ENCODE measurements at regions not wholly inside any gene's neighbourhood (a gene's known extent, or its start where the extent isn't known, plus 50 kb on each side); places are given as distances from the start of the nearest gene placed in this dataset.
"Not testable (repeated sequence)": the region's sequence is repeated elsewhere in the genome, so short reads cannot be mapped to it uniquely, and the experiment has no call there.

DNA sequence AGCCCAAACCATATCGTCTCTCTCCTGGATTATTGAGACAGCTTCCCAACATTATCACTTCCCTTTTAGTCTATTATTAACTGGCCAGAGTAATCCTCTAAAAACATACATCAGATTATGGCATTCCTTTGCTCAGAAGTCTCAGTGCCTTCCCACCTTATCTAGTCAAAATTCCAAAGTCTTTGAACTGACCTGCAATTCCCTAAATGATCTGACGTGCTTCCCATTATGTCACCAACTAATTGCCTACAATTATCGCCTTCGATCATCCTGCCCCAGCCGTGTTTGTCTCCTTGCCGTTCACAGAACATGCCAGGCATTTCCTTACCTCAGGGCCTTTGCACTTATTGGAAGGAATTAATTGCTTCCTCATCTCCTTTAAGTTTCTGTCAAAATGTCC, 332.4 kb downstream of the IRS1 start:
- DNase-seq = no peak

GRCh38 chr2:226466589-226466988, 333.0 kb downstream of the IRS1 start:
- DNase-seq = no peak

GRCh38 chr2:226466124-226466523, 333.5 kb downstream of the IRS1 start:
- no peak for DNase-seq

GRCh38 chr2:226464380-226464779, 335.2 kb downstream of the IRS1 start:
- DNase-seq = no peak

DNA sequence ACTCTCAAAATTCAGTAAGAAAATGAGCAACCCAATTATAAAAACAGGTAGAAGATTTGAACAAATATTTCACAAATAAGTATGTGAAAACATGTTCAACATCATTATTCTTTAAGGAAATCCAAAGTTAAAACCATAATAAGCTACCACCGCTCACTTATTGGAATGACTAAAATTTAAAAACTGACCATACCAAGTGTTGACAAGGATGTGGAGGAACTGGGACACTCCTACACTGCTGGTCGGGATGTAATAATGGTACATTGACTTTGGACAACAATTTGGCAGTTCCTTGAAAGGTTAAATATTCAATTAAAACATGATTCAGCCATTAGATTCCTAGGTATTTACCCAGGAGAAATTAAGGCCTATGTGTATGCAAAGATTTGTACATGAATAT, 336.5 kb downstream of the IRS1 start:
- DNase-seq = no peak

DNA sequence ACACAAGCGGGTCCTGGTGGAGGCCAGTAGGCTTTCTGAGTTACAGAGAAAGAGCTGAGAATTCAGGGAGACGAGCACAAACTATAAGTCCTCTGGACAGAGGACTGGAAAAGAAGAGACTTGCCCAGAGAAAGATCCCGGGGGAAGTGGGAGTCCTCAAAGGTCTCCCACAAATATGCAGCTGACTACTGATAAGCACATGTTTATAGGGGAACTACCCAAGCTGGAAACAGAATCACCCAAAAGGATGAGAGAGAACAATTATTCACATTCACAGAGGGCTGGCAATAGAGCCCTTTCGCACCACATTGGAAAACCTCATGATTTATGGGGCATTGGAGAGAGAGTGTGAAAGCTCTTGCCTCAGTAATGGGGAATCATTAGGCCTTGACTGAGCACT, 337.6 kb downstream of the IRS1 start:
- no peak for DNase-seq

DNA sequence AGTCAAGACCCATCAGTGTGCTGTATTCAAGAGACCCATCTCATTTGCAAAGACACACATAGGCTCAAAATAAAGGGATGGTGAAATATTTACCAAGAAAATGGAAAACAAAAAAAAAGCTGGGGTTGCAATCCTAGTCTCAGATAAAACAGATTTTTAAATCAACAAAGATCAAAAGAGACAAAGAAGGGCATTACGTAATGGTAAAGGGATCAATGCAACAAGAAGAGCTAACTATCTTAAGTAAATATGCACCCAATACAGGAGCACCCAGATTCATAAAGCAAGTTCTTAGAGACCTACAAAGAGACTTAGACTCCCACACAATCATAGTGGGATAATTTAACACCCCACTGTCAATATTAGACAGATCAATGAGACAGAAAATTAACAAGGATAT, 343.5 kb downstream of the IRS1 start:
- not testable (repeated sequence) for DNase-seq

GRCh38 chr2:226452768-226453167, 346.9 kb downstream of the IRS1 start:
- DNase-seq = no peak

GRCh38 chr2:226451486-226451885, 348.1 kb downstream of the IRS1 start:
- DNase-seq = no peak

GRCh38 chr2:226450141-226450540, 349.5 kb downstream of the IRS1 start:
- DNase-seq = no peak

GRCh38 chr2:226447338-226448300, 352.0 kb downstream of the IRS1 start:
- no peak for DNase-seq

DNA sequence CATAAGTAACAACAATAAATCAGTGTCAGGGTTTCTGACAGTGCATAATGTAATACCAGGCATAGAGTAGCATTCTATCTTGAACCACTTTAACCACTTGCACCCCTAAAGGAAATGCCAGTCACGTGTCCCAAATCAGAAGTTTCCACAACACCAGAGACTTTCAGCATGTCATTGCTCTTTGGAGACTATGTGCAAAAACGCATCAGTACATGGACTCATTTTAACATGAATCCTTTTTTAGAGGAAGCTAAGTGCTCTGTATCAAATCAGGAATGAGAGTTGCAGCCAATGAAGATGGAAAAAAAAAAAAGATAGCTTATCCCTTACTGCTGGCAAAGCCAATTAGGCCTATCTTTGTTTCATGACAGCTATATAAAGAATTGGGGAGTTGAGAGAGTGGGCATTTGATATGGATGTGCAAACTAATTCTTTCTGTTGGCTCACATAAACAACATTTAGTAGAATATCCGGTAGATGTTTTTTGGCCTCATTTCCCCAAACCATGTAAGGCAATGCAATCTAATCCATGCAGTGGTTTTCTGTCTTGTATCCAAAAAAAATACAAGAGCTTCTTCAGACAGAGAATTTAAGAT, 353.1 kb downstream of the IRS1 start:
- DNase-seq = no peak

DNA sequence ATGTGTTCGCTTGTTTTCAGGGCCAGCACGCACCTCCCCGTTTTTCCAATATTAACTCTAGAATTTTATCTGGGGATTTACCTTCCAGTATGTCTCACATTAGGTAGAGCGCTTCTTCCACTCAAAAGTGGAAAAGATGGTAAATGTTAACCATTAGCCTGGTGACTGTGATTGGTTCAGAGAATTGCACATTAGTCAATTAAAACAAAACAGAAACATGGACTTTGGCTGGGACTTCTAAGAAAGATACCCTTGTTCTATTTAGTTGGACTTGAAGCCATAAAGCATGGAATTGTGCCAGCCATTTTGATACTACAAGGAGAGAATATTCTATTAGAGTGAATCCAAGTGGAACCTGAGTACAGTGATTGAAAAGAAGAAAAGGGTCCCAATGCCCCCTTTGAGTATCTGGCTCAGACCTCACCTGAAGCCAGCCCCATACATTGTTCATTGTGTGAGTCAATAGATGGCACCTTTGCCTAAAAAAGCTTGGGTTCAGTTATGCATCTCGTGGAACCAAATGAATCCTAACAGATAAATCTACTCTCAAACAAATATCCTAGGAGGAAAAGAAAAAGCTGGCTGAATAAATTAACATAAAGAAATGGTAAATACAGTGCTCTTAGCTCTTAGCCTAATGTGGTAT, 354.3 kb downstream of the IRS1 start:
- DNase-seq = no peak

- DNase-seq = no peak
Measured at GRCh38 chr2:226443112-226443511, 356.5 kb downstream of the IRS1 start.

- no peak for DNase-seq
Measured at GRCh38 chr2:226440127-226440918, 359.3 kb downstream of the IRS1 start.

- DNase-seq = no peak
Measured at GRCh38 chr2:226439337-226439736, 360.3 kb downstream of the IRS1 start.

DNA sequence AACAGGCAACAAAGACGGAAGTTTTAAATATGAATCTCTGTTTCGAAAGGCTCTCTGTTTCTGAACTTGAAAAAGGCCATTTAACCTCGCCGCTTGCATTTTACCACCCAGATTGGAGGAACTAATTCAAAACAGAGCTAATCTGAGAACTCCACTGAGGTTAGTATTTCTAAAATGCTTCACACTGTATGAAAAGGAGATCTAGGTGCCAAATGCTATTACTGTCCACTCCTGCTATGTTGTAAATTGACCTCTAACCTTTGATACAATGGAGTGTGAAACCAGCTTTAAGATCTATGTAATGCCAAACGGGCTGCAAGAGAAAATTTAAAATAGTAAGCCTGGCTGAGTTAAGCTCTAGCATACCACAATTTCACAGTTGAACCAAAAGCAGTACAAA, 364.5 kb downstream of the IRS1 start:
- DNase-seq = no peak

DNA sequence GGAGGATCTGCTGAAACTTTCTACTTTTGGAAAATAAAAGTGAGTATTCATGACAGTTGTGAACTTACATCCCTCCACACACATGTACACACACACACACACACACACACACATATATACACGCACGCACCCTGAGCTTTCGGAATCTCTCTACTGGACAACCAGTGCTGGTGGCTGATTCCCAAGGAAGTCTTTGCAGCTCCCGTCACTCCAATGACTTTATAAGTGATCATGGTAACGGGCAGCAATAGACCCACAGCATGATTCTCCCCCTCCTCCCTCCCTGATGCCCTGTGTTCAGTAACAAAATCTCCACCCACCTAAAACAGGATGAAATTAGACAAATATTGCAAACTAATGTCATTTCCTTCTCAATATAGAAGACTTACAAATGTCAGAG, 364.9 kb downstream of the IRS1 start:
- no peak for DNase-seq

DNA sequence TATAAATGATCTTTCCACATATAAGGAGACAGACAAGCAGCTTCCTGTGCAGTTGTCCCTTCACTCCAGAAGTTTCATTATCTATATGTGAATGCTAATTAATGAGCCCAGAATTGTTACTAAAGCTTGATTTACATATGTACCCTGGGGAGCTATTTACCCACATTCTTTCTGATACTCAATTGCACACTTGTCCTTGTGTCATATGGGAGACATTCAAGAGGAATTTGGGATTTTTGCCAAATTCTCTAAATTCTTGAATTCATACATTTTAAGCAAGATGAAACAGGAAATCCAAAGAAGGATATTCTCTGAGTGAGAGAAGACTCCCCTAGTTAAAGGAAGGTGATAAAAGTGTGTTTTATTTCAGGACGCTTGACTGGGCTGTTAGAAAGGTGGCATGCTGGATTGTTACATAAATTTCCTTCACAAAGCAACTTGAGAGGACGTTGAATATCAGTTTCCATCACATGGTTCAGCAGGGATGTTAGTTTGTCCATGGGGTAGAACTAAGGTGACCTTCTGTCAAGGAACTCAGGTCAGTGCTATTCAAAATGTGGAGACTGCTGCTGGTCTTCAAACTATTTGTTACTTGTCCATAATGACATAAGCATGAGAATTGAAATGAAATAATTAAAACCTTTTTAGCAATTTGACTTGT, 368.2 kb downstream of the IRS1 start:
- no peak for DNase-seq

DNA sequence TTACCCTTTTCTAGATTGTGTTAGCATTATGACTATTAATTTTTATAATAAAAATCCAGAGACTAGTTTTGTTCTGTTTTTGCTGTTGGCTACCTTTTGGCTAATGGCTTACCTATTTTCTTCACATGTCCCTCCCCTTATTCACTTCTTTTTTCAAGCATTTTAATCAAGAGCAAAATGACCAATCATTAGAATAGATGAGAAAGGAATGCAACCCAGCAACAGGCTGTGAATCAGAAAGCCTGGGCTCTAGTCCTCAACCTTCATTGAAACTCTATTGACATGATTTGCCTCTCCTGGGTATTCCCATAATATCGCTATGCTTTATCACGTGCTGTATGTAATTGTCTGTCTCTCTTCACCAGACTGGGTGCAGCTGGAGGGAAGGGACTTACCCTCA, 370.1 kb downstream of the IRS1 start:
- no peak for DNase-seq

DNA sequence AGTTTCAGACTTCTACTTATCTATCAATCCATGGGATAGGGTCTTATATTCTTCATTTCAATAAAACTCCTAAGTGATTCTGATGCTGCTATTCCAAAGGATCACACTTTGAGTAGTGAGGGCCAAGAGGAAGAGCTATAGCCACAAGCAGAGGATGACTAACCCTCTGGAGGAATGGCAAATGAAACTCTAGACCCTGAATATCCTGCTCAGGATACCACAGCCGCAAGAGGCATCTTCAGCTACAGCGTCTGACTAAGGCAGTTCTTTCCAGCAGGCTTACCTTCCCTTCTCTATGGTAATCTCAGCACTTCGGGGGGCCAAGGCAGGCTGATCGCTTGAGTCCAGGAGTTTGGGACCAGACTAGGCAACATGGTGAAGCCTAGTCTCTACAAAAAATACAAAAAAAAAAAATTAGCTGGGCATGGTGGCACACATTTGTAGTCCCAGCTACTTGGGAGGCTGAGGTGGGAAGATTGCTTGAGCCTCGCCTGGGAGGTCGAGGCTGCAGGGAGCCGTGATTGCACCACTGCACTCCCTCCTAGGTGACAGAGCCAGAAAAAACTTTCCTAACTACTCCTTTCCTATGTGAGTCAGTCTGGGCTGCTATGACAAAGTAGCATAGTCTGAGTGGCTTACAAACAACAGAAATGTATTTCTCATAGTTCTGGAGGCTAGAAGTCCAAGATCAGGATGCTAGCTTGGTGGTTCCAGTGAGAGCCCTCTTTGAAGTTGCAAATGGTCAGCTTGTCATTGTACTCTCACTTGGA, 371.9 kb downstream of the IRS1 start:
- DNase-seq = no peak

- no peak for DNase-seq
Measured at GRCh38 chr2:226426292-226426736, 373.3 kb downstream of the IRS1 start.

All from NCI-H2107 (cell line).